ENCODE measurements at regions not wholly inside any gene's neighbourhood (a gene's known extent, or its start where the extent isn't known, plus 50 kb on each side); places are given as distances from the start of the nearest gene placed in this dataset.

DNA sequence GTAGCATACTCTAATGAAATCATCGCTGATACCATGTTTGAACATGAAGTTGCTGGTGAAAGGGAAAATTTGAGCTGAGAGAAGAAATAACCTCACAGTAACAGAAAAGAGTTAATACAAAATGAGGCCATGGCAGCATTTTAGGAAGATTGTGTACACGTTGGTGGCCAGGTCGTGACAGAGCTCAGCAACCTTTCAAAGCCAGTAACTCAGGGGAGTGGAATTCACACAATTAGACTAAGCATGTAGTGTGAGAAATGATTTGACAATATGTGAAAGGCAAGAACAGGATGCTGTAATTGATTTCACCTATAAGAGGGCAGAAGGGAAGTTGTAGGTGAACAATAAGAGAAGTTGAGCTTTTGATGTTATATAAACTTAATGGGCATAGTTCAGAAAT is 246.3 kb downstream of the OGFRL1 start:
- TF ChIP-seq, protein P1, sequence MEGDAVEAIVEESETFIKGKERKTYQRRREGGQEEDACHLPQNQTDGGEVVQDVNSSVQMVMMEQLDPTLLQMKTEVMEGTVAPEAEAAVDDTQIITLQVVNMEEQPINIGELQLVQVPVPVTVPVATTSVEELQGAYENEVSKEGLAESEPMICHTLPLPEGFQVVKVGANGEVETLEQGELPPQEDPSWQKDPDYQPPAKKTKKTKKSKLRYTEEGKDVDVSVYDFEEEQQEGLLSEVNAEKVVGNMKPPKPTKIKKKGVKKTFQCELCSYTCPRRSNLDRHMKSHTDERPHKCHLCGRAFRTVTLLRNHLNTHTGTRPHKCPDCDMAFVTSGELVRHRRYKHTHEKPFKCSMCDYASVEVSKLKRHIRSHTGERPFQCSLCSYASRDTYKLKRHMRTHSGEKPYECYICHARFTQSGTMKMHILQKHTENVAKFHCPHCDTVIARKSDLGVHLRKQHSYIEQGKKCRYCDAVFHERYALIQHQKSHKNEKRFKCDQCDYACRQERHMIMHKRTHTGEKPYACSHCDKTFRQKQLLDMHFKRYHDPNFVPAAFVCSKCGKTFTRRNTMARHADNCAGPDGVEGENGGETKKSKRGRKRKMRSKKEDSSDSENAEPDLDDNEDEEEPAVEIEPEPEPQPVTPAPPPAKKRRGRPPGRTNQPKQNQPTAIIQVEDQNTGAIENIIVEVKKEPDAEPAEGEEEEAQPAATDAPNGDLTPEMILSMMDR (IDR thresholded peaks at IDR 0.05; ENCODE audit: borderline replicate concordance, extremely low read depth, low read length, poor library complexity, severe bottlenecking): no peak
- TF ChIP-seq EZH2 (IDR thresholded peaks at IDR 0.05; ENCODE audit: borderline replicate concordance, low read depth, low read length, severe bottlenecking): no peak

All from DND-41 (cell line).